Neural progenitor cell (in vitro differentiated cells): ENCODE measurements at regions not wholly inside any gene's neighbourhood (a gene's known extent, or its start where the extent isn't known, plus 50 kb on each side); places are given as distances from the start of the nearest gene placed in this dataset. TPM values are rescaled to one million over a fixed set of nuclear protein-coding genes. Genes with fewer than 3 reads are reported as not detected.

Experiments used
- DNase-seq: peaks from one replicate; pipeline ENCODE4 v3.0.0-alpha.2; 2016; ENCODE audit warnings: low spot score
- H2AFZ ChIP-seq: fragments of 200-600 bp; sonication (generic); replicated peaks from 2 replicates; pipeline ENCODE4 v1.6.1; 2016; ENCODE audit warnings: antibody characterized with exemption
- H3F3A ChIP-seq: fragments of 200-600 bp; sonication (generic); 2 replicates; pipeline ENCODE4 v1.6.1; 2016; ENCODE audit warnings: antibody characterized with exemption, low read depth
- H3K27ac ChIP-seq: fragments of 200-600 bp; sonication (generic); 2 replicates; pipeline ENCODE4 v1.5.1; 2016; ENCODE audit warnings: mild to moderate bottlenecking
- H3K27me3 ChIP-seq: fragments of 200-600 bp; sonication (generic); 2 replicates; pipeline ENCODE4 v1.6.1; 2016; ENCODE audit warnings: mild to moderate bottlenecking, moderate library complexity
- H3K36me3 ChIP-seq: fragments of 200-600 bp; sonication (generic); 2 replicates; pipeline ENCODE4 v1.5.1; 2016
- H3K4me1 ChIP-seq: fragments of 200-600 bp; sonication (generic); 2 replicates; pipeline ENCODE4 v1.6.1; 2016; ENCODE audit warnings: mixed run types
- H3K4me2 ChIP-seq: fragments of 200-600 bp; sonication (generic); 2 replicates; pipeline ENCODE4 v1.6.1; 2016
- H3K4me3 ChIP-seq: fragments of 200-600 bp; sonication (generic); 2 replicates; pipeline ENCODE4 v1.5.1; 2016
- H3K79me2 ChIP-seq: fragments of 200-600 bp; sonication (generic); 2 replicates; pipeline ENCODE4 v1.6.1; 2016; ENCODE audit warnings: low read depth
- H3K9ac ChIP-seq: fragments of 200-600 bp; sonication (generic); 2 replicates; pipeline ENCODE4 v1.6.1; 2016
- H3K9me3 ChIP-seq: fragments of 200-600 bp; sonication (generic); 2 replicates; pipeline ENCODE4 v1.5.1; 2016; ENCODE audit warnings: low read depth
- H4K20me1 ChIP-seq: fragments of 200-600 bp; sonication (generic); 2 replicates; pipeline ENCODE4 v1.6.1; 2016; ENCODE audit warnings: low read depth
- H3K27ac Mint-ChIP-seq: 3 replicates; pipeline ENCODE4 v1.8.0; 2021; ENCODE audit warnings: mixed read lengths
- H3K27me3 Mint-ChIP-seq: 2 replicates; pipeline ENCODE4 v1.8.0; 2022; ENCODE audit warnings: low read depth, mild to moderate bottlenecking, inconsistent platforms, moderate library complexity, mixed read lengths; ENCODE audit not compliant: insufficient read depth
- H3K36me3 Mint-ChIP-seq: 3 replicates; pipeline ENCODE4 v1.8.0; 2021; ENCODE audit warnings: mixed read lengths
- H3K4me1 Mint-ChIP-seq: 3 replicates; pipeline ENCODE4 v1.8.0; 2021; ENCODE audit warnings: mixed read lengths
- H3K4me3 Mint-ChIP-seq: 3 replicates; pipeline ENCODE4 v1.8.0; 2021; ENCODE audit warnings: mild to moderate bottlenecking, moderate library complexity, mixed read lengths
- H3K9me3 Mint-ChIP-seq: 3 replicates; pipeline ENCODE4 v1.8.0; 2020; ENCODE audit warnings: mixed read lengths
- EZH2 ChIP-seq: fragments of 200-600 bp; sonication (generic); IDR thresholded peaks from 2 replicates; pipeline ENCODE4 v1.6.1; 2017; ENCODE audit warnings: antibody characterized with exemption, mild to moderate bottlenecking, moderate library complexity
- EZH2phosphoT487 ChIP-seq: fragments of 200-600 bp; sonication (generic); IDR thresholded peaks from 2 replicates; pipeline ENCODE4 v1.6.1; 2017; ENCODE audit warnings: antibody characterized with exemption
- small RNA-seq: library from RNA; depleted of rRNA; stranded (forward); fragments of <200 nt; gene quantifications from one replicate; pipeline ENCODE3, GENCODE V24; 2015
- TF ChIP-seq, protein P1 (sequence below): fragments of 200-600 bp; sonication (generic); IDR thresholded peaks from 2 replicates; pipeline ENCODE4 v1.5.1; 2017; ENCODE audit warnings: antibody characterized with exemption, mild to moderate bottlenecking

DNA sequence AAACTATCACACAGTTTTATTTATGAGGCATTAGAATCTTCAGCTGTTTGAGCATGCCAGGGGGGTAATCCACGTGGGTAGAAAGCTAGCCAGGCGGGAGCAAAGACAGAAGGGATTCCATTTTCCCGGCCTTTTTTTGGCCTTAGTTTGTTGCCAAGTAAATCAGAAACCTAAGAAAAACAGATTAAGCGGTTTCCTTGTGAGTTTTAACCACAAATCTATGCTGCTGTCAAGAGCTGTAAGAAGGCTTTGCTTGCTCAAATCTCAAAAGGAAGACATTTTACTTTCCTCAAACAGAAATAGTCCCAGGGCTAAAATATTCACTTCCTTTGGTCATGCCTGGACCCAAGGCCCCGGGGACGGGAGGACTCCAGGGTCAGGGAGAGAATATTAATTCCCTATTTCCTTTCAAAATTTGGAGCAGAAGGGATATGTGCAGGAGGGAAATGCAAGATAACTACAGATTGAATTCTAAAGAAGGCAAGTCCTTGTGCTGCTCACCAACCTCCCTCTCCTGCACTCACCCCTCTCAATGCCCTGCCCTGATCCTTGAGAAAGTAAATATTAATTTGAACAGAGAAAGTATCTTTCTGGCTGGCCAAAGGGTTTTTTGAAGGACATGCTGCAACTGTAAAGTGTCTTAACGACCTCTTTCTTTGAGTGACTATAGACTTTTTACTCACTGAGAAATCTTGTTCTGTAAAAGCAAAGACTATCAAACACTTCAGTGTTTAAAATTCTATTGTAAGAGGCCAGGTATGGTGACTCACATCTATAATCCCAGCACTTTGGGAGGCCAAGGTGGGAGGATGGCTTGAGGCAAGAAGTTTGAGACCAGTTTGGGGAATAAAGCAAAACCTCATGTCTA lies 75.7 kb downstream of the HSD17B6 start:
- H3K27ac Mint-ChIP-seq = no peak overlapping the region

More for the DNA sequence above, 75.7 kb downstream of the HSD17B6 start:
- Mint-ChIP-seq H3K4me3 (no peak overlapping the region), H3K9me3 (no peaks in the 10 kb centered on the region), H3K4me1 (no peaks in the 10 kb centered on the region), H3K36me3 (no peaks in the 10 kb centered on the region), H3K27me3 (no peaks in the 10 kb centered on the region)
- TF ChIP-seq, protein P1, sequence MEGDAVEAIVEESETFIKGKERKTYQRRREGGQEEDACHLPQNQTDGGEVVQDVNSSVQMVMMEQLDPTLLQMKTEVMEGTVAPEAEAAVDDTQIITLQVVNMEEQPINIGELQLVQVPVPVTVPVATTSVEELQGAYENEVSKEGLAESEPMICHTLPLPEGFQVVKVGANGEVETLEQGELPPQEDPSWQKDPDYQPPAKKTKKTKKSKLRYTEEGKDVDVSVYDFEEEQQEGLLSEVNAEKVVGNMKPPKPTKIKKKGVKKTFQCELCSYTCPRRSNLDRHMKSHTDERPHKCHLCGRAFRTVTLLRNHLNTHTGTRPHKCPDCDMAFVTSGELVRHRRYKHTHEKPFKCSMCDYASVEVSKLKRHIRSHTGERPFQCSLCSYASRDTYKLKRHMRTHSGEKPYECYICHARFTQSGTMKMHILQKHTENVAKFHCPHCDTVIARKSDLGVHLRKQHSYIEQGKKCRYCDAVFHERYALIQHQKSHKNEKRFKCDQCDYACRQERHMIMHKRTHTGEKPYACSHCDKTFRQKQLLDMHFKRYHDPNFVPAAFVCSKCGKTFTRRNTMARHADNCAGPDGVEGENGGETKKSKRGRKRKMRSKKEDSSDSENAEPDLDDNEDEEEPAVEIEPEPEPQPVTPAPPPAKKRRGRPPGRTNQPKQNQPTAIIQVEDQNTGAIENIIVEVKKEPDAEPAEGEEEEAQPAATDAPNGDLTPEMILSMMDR = no peak
- TF ChIP-seq EZH2phosphoT487 (no peak), EZH2 (no peak)
- H3K27me3 ChIP-seq = no peaks in the 10 kb centered on the region
- no peaks in the 10 kb centered on the region for H3F3A ChIP-seq
- no peaks in the 10 kb centered on the region for H3K79me2 ChIP-seq
- H3K9me3 ChIP-seq = no peaks in the 10 kb centered on the region
- no peaks in the 10 kb centered on the region for H4K20me1 ChIP-seq
- no peak overlapping the region for H3K27ac ChIP-seq
- no peak overlapping the region for H3K4me3 ChIP-seq
- H3K4me1 ChIP-seq = no peaks in the 10 kb centered on the region
- no peaks in the 10 kb centered on the region for H3K36me3 ChIP-seq
- peak overlapping the region; percentile 68 for H2AFZ ChIP-seq
- H3K9ac ChIP-seq = no peak overlapping the region
- no peak overlapping the region for H3K4me2 ChIP-seq
- DNase-seq = no peak

Small RNA genes lying in the stretch of these regions (small RNA-seq; reads per million reads assigned to genes)
- gene AC121758.2 = not detected
- gene RF00554 = not detected
